ENCODE measurements at regions not wholly inside any gene's neighbourhood (a gene's known extent, or its start where the extent isn't known, plus 50 kb on each side); places are given as distances from the start of the nearest gene placed in this dataset.

GRCh38 chr9:91062281-91062680, 260.7 kb downstream of the SYK start:
- Histone ChIP-seq H3K4me1 (ENCODE audit: control insufficient read depth in 1 of 2, insufficient read depth in 2 of 2, low read depth in 1 of 2, low read length in 1 of 2) (no peaks in the 10 kb centered on the region; a peak in 1 of 4 replicates), H3K36me3 (replicated peaks in 1 of 2; ENCODE audit: control insufficient read depth in 1 of 2, insufficient read depth in 2 of 2, low read length in 1 of 2) (no peaks in the 10 kb centered on the region), H3K27ac (ENCODE audit: low read depth in 2 of 2, low read length in 1 of 2) (no peak overlapping the region), H3K4me2 (no peak overlapping the region), H3F3A (replicated peaks; ENCODE audit: insufficient read depth) (no peaks in the 10 kb centered on the region), H3K9me3 (no peaks in the 10 kb centered on the region), H4K20me1 (ENCODE audit: insufficient read depth) (no peaks in the 10 kb centered on the region), H3K9ac (no peak overlapping the region), H3K4me3 (ENCODE audit: low read depth in 2 of 2, low read length in 1 of 2) (no peak overlapping the region), H3K27me3 (ENCODE audit: insufficient read depth) (no peaks in the 10 kb centered on the region), H2AFZ (ENCODE audit: low read depth) (no peak overlapping the region), H3K79me2 (ENCODE audit: insufficient read depth) (no peaks in the 10 kb centered on the region), H3K9me2 (no peaks in the 10 kb centered on the region)
- no peak for DNase-seq
- ChIA-PET CTCF (interaction anchor here (0.5 to 0.8 kb wide), 2 partner anchors 114 to 166 kb away, joined by 3 read pairs; no protein-coding TSS in a partner anchor), POLR2A (no interaction called here)
- TF ChIP-seq JUND (IDR thresholded peaks at IDR 0.05) (no peak), RAD21 (IDR thresholded peaks at IDR 0.05; ENCODE audit: low read length) (no peak), ZBTB33 (IDR thresholded peaks at IDR 0.05; ENCODE audit: borderline replicate concordance, low read depth) (no peak), EP300 (IDR thresholded peaks at IDR 0.05; ENCODE audit: borderline replicate concordance in 1 of 2, low read depth in 1 of 2, low read length in 1 of 2) (no peak), CHD2 (IDR thresholded peaks at IDR 0.05; ENCODE audit: low read length, partially characterized antibody) (no peak), CTCF (IDR thresholded peaks at IDR 0.05) (no peak), SMC3 (IDR thresholded peaks at IDR 0.05; ENCODE audit: low read depth, low read length) (no peak), RCOR1 (IDR thresholded peaks at IDR 0.05; ENCODE audit: low read length) (no peak), TAF1 (IDR thresholded peaks at IDR 0.05; ENCODE audit: borderline replicate concordance, low read depth, low read length) (no peak)
- WGBS (ENCODE audit: low lambda C conversion rate) = 89% methylated on average over 2 of the region's 2 CpGs

DNA sequence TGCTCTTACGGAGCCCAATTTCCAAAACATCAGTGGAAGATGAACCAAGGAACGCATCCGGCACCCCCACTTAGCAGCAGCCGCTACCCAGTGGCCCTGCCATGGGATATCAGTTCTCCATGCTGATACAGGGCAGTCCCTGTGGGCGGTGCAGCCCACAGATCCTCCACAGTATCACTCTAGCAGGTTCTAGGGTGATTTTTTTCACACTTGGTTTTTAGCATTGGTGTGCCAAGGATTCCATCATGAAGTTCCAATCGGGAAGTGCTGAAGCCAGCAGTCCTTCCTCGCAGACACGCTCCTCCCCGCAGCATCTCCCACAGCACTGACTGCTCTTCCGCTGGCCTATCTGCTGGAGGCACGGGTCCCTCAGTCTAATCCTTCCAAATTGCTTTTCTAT, 261.9 kb downstream of the SYK start:
- POLR2A ChIA-PET = no interaction called here
- CTCF ChIA-PET = no interaction called here
- Histone ChIP-seq H3K4me3 (ENCODE audit: low read depth in 2 of 2, low read length in 1 of 2) (no peak overlapping the region), H3K9ac (no peak overlapping the region), H3F3A (replicated peaks; ENCODE audit: insufficient read depth) (no peaks in the 10 kb centered on the region), H4K20me1 (ENCODE audit: insufficient read depth) (no peaks in the 10 kb centered on the region), H3K27ac (ENCODE audit: low read depth in 2 of 2, low read length in 1 of 2) (no peak overlapping the region), H3K9me3 (no peaks in the 10 kb centered on the region), H3K4me2 (no peak overlapping the region), H2AFZ (ENCODE audit: low read depth) (no peak overlapping the region), H3K9me2 (no peaks in the 10 kb centered on the region), H3K36me3 (replicated peaks in 1 of 2; ENCODE audit: control insufficient read depth in 1 of 2, insufficient read depth in 2 of 2, low read length in 1 of 2) (no peaks in the 10 kb centered on the region), H3K4me1 (ENCODE audit: control insufficient read depth in 1 of 2, insufficient read depth in 2 of 2, low read depth in 1 of 2, low read length in 1 of 2) (no peaks in the 10 kb centered on the region; a peak in 1 of 4 replicates), H3K27me3 (ENCODE audit: insufficient read depth) (no peaks in the 10 kb centered on the region), H3K79me2 (ENCODE audit: insufficient read depth) (no peaks in the 10 kb centered on the region)
- no peak for DNase-seq
- WGBS (ENCODE audit: low lambda C conversion rate) = 85% methylated on average over 6 of the region's 11 CpGs
- TF ChIP-seq CHD2 (IDR thresholded peaks at IDR 0.05; ENCODE audit: low read length, partially characterized antibody) (no peak), FOXM1 (IDR thresholded peaks at IDR 0.05; ENCODE audit: low read depth) (no peak), YY1 (IDR thresholded peaks at IDR 0.05; ENCODE audit: low read depth) (no peak), SMC3 (IDR thresholded peaks at IDR 0.05; ENCODE audit: low read depth, low read length) (no peak), SIN3A (IDR thresholded peaks at IDR 0.05; ENCODE audit: borderline replicate concordance, low read depth, low read length) (no peak), TAF1 (IDR thresholded peaks at IDR 0.05; ENCODE audit: borderline replicate concordance, low read depth, low read length) (no peak), EP300 (IDR thresholded peaks at IDR 0.05; ENCODE audit: borderline replicate concordance in 1 of 2, low read depth in 1 of 2, low read length in 1 of 2) (no peak), MEF2A (IDR thresholded peaks at IDR 0.05; ENCODE audit: borderline replicate concordance, low read depth) (no peak), POLR2AphosphoS5 (IDR thresholded peaks at IDR 0.05; ENCODE audit: low read depth, low read length) (no peak), RCOR1 (IDR thresholded peaks at IDR 0.05; ENCODE audit: low read length) (no peak), RAD21 (IDR thresholded peaks at IDR 0.05; ENCODE audit: low read length) (no peak), JUND (IDR thresholded peaks at IDR 0.05) (no peak), RXRA (IDR thresholded peaks at IDR 0.05; ENCODE audit: borderline replicate concordance, low read depth) (no peak), RFX5 (IDR thresholded peaks at IDR 0.05; ENCODE audit: low read length) (no peak), TEAD4 (IDR thresholded peaks at IDR 0.05; ENCODE audit: borderline replicate concordance, insufficient read depth) (no peak)
- TF ChIP-seq, protein P1, sequence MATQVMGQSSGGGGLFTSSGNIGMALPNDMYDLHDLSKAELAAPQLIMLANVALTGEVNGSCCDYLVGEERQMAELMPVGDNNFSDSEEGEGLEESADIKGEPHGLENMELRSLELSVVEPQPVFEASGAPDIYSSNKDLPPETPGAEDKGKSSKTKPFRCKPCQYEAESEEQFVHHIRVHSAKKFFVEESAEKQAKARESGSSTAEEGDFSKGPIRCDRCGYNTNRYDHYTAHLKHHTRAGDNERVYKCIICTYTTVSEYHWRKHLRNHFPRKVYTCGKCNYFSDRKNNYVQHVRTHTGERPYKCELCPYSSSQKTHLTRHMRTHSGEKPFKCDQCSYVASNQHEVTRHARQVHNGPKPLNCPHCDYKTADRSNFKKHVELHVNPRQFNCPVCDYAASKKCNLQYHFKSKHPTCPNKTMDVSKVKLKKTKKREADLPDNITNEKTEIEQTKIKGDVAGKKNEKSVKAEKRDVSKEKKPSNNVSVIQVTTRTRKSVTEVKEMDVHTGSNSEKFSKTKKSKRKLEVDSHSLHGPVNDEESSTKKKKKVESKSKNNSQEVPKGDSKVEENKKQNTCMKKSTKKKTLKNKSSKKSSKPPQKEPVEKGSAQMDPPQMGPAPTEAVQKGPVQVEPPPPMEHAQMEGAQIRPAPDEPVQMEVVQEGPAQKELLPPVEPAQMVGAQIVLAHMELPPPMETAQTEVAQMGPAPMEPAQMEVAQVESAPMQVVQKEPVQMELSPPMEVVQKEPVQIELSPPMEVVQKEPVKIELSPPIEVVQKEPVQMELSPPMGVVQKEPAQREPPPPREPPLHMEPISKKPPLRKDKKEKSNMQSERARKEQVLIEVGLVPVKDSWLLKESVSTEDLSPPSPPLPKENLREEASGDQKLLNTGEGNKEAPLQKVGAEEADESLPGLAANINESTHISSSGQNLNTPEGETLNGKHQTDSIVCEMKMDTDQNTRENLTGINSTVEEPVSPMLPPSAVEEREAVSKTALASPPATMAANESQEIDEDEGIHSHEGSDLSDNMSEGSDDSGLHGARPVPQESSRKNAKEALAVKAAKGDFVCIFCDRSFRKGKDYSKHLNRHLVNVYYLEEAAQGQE (IDR thresholded peaks at IDR 0.05; ENCODE audit: low read depth, low read length) = no peak
- TF ChIP-seq, protein P2, sequence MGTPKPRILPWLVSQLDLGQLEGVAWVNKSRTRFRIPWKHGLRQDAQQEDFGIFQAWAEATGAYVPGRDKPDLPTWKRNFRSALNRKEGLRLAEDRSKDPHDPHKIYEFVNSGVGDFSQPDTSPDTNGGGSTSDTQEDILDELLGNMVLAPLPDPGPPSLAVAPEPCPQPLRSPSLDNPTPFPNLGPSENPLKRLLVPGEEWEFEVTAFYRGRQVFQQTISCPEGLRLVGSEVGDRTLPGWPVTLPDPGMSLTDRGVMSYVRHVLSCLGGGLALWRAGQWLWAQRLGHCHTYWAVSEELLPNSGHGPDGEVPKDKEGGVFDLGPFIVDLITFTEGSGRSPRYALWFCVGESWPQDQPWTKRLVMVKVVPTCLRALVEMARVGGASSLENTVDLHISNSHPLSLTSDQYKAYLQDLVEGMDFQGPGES (IDR thresholded peaks at IDR 0.05; ENCODE audit: low read depth, low read length) = no peak
